ENCODE measurements at regions not wholly inside any gene's neighbourhood (a gene's known extent, or its start where the extent isn't known, plus 50 kb on each side); places are given as distances from the start of the nearest gene placed in this dataset.
"Not testable (repeated sequence)": the region's sequence is repeated elsewhere in the genome, so short reads cannot be mapped to it uniquely, and the experiment has no call there.

DNA sequence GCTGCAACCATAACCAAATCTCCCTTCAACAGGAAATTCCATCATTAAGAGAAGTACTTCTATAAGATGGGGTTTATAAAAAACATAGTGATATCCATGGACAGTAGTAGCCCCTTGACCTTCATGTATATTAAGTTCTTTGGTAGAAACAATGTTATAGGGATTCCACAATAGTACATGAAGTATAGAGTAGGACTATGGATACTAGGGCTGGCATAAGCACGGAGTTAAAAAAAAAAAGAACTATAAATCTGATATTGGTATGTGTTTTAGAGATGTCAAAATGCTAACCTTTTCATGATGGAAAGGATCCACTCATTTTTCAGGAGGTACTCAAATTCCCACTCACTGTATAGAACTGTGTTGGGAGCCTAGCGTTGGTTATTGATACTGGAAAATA, 337.6 kb downstream of the FGF10 start:
- DNase-seq (ENCODE audit: low read depth in 2 of 2) = no peak

- no peak for DNase-seq (ENCODE audit: low read depth in 2 of 2)
Observed at GRCh38 chr5:44048276-44048984, 340.8 kb downstream of the FGF10 start.

DNA sequence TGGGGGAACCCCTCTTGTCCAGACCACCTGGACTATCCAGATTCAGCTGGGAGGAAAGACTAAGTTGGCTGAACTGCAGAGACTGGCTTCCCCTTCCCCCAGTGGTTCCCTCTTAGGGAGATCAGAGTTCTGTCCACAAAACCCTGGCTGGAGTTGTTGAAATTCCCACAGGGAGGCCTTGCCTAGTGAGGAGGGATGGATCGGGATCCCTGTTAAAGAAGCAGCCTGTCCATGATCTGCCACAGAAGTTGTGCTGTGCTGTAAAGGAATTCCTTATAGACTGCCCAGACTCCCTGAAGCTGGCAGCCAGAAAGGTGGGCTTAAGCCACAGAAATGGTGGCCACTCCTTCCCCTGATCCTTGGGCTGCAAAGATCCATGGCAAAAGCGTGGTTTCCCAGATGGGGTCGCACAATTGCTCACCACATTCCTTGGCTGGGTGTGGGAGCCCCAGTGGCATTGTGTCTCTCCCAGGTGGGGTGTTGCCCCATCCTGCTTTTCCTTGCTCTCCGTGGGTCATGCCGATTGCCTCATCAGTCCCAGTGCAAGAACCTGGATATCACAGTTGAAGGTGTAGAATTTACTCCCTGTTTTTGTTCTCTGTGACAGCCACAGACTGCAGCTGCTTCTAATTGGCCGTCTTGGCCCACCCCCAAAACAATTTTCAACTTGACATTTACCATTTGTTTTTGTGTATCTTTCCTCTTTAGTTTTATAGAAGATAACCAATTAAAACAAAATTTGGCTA, 342.4 kb downstream of the FGF10 start:
- DNase-seq (ENCODE audit: low read depth in 2 of 2) = no peak

DNA sequence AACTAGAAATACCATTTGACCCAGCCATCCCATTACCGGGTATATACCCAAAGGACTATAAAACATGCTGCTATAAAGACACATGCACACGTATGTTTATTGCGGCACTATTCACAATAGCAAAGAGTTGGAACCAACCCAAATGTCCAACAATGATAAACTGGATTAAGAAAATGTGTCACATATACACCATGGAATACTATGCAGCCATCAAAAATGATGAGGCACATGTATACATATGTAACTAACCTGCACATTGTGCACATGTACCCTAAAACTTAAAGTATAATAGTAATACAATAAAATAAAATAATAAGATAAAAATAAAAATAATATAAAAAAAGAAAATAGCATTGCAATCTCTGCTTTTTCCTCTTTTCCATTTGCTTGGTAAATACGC, 344.7 kb downstream of the FGF10 start:
- not testable (repeated sequence) for DNase-seq (ENCODE audit: low read depth in 2 of 2)

DNA sequence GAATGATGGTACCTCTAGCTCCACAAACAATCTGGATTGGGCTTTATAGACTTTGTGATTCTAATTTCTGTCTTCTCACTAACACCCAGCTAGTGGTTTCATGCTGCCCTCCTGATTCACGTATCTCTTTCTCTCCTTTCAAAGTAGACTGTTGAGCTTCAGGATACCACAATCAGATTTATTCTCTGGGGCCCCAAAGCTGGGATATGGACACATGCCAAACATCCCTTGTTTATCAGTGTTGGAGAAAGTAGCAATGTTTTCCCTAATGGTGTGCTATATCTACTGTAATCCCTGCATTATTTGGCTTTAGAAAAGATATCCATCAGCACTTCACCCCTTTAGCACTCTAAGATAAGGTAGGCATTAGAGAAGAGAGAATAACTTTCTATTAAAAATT, 361.0 kb downstream of the FGF10 start:
- DNase-seq (ENCODE audit: low read depth in 2 of 2) = no peak

DNA sequence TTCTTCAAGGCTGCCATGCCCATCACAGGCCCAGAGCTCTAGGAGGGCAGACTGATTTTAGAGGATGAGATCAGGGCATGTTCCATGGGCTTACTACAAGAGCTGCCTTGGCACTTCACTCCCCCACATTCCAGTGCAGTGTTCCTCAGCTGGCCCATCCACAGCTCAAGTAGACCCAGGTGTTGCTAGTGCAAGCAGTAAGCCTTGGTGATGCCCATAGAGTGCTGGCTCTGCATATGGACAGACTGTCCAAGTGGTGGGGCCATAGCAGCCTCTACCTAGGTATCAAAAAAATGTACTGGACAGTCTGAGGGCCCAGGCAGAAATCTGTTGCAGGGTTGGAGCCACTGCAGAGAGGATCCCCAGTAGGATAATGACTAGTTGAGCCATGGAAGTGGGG, 366.6 kb downstream of the FGF10 start:
- DNase-seq (ENCODE audit: low read depth in 2 of 2) = no peak

GRCh38 chr5:44011518-44011917, 377.7 kb downstream of the FGF10 start:
- no peak for DNase-seq (ENCODE audit: low read depth in 2 of 2)

GRCh38 chr5:44002381-44002901, 386.8 kb downstream of the FGF10 start:
- no peak for DNase-seq (ENCODE audit: low read depth in 2 of 2)

DNA sequence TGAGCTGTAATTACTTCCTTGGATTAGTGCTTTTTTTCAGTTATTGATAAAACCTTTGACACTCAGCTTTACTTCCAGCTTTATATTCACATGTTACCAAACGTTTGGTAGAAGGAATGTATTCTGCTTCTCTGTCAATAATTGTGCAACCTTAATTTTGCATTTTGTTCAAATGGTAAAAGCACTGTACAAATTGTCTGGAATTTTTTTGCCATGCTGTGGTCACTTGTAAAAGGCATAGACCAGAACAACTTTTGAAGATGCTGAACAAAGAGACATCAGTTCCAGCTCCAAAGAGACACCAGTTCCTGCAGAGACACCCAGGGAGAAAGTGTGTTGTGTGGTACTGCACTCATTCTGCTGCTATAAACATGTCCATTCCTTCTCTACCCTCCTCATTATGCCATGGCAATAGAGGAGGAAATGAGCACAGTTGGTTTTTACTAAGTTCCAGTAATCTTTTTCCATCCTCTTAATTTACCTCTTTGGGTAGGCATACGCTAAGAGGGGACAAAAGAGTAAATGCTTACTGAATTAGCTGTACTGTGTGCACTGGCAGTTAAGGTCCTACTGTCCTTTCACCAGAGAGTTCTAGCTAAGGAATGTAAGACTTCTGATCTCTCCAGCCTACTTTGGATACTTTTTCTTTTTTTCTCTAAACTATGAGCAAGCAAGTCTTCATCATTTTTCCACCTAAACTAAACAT, 387.4 kb downstream of the FGF10 start:
- DNase-seq (ENCODE audit: low read depth in 2 of 2) = no peak

- DNase-seq (ENCODE audit: low read depth in 2 of 2) = no peak
Observed at GRCh38 chr5:44001236-44001635, 388.0 kb downstream of the FGF10 start.

GRCh38 chr5:43997647-43998272, 391.5 kb downstream of the FGF10 start:
- DNase-seq (ENCODE audit: low read depth in 2 of 2) = no peak

GRCh38 chr5:43996221-43996620, 393.0 kb downstream of the FGF10 start:
- DNase-seq (ENCODE audit: low read depth in 2 of 2) = no peak

DNA sequence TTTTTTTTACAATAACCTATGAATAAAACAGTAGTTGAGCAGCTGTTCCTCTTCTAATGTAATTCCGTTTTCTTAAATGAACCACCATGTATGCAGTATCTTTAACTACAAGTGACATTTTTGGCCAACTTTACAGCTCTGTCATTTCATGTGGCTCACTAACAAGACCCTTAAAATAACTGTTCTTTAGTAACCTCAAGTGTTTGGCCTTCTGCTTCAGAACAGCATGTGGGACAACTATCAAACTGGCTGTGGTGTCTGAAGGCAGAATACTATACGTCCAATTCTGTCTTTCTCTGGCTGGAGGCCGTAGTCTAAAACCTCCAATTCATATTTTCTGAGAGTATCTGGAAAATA, 391.4 kb downstream of the NNT start:
- no peak for DNase-seq (ENCODE audit: low read depth in 2 of 2)

GRCh38 chr5:43993634-43994351, 390.8 kb downstream of the NNT start:
- DNase-seq (ENCODE audit: low read depth in 2 of 2) = no peak

GRCh38 chr5:43985411-43985810, 382.4 kb downstream of the NNT start:
- no peak for DNase-seq (ENCODE audit: low read depth in 2 of 2)

DNA sequence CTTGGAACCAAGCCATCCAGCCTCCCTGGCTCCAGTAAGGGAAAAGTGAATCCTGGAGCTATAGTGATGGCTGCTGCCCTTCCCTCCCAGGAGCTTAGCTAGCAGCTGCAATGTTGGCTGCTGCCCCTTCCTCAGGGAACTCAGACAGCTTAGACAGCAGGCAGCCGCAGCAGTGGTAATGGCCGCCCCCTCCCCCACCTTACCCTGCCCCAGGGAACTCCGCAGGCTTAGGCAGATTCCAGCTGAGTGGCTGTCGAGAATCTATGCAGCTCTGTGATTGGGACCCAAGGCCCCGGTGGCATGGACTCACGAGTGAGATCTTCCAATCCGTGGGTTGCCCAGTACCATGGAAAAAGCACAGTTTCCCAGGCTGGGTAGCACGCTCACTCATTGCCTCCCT, 378.6 kb downstream of the NNT start:
- DNase-seq (ENCODE audit: low read depth in 2 of 2) = no peak

DNA sequence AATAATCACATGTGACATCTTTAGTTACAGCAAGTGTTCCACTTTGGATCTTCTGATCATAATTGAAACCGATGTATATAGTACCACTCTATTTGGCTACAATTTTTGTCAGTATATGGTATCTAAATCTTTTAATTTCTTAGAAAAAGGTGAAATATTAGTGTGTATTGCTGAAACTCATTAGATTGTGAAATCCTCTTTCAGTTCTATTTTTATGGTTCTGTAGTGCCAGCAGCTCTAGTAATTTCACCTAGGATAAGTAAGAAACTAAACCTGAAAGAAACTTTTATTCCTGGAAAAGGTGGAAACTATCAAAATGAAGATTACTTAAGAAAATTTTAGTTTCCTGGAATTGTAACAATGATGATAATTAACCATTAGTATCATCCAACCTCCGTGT, 370.9 kb downstream of the NNT start:
- DNase-seq (ENCODE audit: low read depth in 2 of 2) = no peak

- DNase-seq (ENCODE audit: low read depth in 2 of 2) = no peak
Observed at GRCh38 chr5:43973318-43973717, 370.3 kb downstream of the NNT start.

GRCh38 chr5:43967165-43967564, 364.2 kb downstream of the NNT start:
- DNase-seq (ENCODE audit: low read depth in 2 of 2) = no peak

DNA sequence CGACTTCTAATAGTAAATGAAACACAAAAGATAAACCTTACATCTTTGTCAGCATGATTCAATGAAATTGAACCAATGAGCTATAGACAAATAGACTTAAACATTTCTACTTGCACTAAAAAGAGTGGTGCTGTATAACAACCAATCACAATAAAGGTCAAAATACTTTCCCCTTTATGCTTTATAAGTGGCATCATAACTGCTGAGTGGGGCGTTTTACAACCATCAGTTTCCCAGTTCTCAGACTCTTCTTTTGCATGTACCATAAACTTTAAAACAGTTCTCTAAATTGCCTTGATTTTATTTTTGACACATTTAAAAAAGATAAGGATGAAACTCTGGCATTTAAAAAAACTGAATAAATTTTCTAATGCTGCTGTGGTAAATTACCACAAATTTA, 356.2 kb downstream of the NNT start:
- no peak for DNase-seq (ENCODE audit: low read depth in 2 of 2)

DNA sequence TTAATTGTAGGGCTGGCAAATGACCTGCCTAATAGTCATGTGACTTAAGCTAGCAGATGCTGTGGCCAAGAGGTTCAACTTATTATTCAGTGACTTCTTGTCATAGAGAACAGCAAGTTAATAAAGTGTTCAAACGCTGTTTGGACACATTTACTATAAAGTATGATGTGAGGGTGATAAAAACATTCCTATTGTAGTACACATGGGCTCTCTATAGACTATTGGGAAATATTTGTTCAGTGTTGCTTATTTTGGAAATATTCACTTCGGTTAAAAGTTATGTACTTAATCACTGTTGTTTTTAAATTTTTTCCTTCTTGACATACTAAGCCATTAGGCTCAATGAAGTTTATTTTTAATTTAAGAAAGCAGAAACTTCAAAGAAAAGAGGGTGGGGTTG, 345.0 kb downstream of the NNT start:
- DNase-seq (ENCODE audit: low read depth in 2 of 2) = no peak

Measured in lung microvascular endothelial cell (primary cell).